AG09319 (cell line): ENCODE measurements at regions not wholly inside any gene's neighbourhood (a gene's known extent, or its start where the extent isn't known, plus 50 kb on each side); places are given as distances from the start of the nearest gene placed in this dataset.
A peak's percentile ranks its signal among the peaks of the same experiment; 100 is the strongest.

Experiments
- DNase-seq: peaks from one replicate; pipeline ENCODE4 v3.0.0-alpha.2; 2010; ENCODE audit warnings: low read depth; ENCODE audit errors: extremely low read depth
- TF ChIP-seq, protein P1 (sequence below): IDR thresholded peaks from 2 replicates; pipeline ENCODE4 v1.5.1; 2011; ENCODE audit warnings: low read depth, mild to moderate bottlenecking, inconsistent platforms, low read length, moderate library complexity

DNA sequence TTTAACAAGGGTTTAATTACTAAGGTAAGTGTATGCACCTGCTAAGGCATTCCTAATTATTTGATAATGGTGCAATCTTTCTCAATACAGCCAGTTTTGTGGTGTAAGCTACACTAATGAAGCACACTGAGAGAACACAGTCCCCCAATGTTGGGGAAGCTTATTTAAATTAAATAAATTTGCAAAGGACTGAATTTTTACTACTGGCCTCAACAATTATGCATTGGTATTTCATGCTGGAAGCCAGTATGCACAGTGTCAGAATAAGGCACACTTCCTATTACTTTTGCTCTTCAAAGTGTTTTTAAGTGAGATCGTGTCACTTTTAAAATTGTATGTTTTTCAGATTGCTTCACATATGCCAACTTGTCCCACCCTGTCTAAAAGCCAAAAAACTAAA lies 103.2 kb upstream of the ZNF521 start:
- no peak for DNase-seq
- TF ChIP-seq, protein P1, sequence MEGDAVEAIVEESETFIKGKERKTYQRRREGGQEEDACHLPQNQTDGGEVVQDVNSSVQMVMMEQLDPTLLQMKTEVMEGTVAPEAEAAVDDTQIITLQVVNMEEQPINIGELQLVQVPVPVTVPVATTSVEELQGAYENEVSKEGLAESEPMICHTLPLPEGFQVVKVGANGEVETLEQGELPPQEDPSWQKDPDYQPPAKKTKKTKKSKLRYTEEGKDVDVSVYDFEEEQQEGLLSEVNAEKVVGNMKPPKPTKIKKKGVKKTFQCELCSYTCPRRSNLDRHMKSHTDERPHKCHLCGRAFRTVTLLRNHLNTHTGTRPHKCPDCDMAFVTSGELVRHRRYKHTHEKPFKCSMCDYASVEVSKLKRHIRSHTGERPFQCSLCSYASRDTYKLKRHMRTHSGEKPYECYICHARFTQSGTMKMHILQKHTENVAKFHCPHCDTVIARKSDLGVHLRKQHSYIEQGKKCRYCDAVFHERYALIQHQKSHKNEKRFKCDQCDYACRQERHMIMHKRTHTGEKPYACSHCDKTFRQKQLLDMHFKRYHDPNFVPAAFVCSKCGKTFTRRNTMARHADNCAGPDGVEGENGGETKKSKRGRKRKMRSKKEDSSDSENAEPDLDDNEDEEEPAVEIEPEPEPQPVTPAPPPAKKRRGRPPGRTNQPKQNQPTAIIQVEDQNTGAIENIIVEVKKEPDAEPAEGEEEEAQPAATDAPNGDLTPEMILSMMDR: no peak

DNA sequence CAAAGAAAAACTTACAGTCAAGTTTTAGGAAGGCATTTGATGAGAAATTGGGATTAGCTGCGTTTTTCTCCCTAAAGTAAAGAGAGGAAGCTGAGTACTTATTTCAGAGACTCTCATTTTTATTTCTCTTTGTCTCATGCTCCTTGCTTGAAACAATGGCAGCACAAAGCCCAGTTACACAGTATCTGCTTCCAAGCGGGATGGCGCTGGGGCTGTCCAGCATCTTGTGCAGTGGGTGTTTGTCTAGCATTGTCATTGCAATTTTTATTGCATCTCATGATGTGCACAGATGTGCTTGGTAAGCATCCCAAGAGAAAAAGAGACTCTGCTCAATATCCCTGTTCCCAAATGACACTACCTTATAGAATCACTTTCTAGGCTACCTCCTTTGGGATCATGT lies 102.8 kb upstream of the ZNF521 start:
- DNase-seq: no peak
- TF ChIP-seq, protein P1: no peak

DNA sequence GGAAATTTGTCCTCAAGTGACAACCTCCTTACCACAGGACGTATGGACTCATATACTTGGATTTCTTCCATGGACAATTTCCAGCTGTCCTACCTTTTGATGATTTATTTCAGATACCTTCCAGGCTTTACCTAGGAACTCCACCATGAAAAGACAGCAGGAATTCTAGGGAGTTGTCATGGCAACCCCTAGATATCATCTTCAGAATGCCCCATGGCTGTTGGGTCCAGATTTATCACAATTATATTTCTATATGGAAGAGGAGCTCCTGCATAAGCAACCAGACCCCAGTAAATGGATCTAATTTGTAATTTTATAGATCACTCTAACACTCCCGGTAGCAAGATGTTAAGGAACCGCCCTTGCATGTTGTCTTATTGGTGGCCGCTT lies 102.3 kb upstream of the ZNF521 start:
- DNase-seq: no peak
- TF ChIP-seq, protein P1: no peak

DNA sequence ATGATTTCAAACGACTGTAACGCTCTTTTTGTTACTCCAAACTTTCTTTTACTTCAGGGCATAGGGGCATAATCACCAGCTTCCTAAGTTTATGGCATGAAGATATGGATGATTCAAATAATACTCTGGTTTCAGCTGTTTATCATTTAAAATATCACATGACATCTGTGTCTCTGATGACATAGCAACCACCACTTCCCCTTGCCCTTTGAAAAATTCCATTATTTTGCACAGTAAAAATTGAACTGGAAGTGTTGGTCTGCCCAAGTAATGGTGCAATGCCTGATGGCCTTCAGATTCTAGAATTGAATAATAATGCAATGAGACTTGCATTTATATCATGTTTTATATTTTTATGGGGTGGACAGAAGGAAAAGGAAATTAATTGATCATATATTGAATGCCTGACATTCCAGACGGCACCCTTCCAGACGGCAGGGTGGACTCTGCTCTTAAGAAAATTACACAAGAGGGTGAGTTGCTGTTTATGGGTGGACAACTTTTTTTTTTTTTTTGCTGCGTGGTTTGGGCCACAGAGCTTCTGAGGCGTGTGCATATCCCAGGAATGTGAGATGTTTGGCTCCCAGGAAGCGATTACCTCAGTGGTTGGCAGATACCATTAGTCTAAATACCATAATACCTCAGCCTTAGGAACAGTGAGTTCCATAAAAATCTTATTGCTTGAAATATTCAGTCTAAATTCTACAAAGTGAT lies 101.7 kb upstream of the ZNF521 start:
- peak; percentile 31 for DNase-seq
- TF ChIP-seq, protein P1: no peak

DNA sequence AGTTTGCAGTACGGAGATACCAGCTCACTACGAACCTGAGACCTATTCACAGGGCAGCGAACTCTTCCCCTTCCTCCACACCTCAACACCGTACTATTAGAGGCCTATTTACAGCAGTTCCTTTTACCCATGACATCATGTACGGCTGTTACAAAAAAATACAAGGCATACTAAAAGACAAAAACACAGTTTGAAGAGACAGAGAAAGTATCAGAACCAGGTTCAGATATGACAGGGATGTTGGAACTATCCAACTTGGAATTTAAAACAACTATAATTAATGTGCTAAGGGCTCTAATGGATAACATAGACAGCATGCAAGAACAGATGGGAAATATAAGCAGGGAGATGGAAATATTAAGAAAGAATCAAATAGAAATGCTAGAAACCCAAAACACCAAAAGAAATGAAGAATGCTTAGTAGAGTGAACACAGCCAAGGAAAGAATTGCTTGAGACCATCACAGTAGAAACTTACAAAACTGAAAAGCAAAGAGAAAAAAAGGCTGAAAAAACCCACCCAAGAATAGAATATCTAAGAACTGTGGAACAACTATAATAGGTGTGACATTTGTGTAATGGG lies 99.2 kb upstream of the ZNF521 start:
- no peak for DNase-seq
- TF ChIP-seq, protein P1: no peak

DNA sequence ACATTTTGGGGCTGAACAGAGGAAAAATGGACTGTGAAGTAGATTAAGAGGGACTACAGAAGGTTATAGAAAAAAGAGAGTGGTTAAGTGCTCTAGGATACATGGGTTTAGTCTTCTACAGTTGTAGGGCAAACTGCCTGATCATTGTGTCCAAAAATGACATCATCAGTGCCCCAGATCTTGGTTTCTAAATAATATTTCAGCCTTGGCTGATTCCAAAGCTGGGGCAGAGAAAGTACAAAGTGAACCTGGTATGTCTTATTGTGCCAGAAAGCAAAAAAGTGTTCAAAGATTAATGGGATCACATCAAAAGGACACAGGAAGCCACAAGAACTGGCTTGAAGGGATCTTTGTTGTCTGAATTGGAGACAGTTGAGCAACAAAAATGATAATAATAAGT lies 97.1 kb upstream of the ZNF521 start:
- TF ChIP-seq, protein P1: no peak
- no peak for DNase-seq

DNA sequence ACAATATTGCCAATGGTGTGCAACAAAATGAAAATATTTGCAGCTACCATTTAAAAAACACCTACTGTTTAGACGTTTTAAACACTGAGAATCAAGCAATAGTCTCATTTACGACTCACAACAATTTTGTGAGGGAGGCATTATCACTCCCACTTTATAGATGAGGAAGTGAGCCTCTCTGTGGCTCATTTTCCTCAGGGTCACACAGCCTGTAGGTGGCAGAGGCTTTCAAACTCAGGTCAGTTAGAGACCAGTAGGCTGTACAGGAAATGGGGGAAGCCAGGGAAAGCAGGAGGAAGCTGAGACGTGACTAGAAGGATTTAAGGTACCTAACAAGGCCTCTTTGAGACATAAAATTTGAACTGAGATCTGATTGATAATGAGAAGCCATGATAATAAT lies 95.0 kb upstream of the ZNF521 start:
- TF ChIP-seq, protein P1: no peak
- DNase-seq: no peak
